SK-N-SH (cell line): ENCODE measurements at regions not wholly inside any gene's neighbourhood (a gene's known extent, or its start where the extent isn't known, plus 50 kb on each side); places are given as distances from the start of the nearest gene placed in this dataset.

Experiments used
- CTCF ChIA-PET: fragments of 300-600, 350-600 bp; formaldehyde crosslinking; extraction: SDS; loops from one replicate; lab custom pipeline; 2021; lab: Yijun Ruan, JAX
- POLR2A ChIA-PET: fragments of 350-600 bp; sonication (Branson Sonifier 250); formaldehyde crosslinking; extraction: SDS; loops from one replicate; lab custom pipeline; 2020; ENCODE audit warnings: antibody characterized with exemption, inconsistent platforms; lab: Yijun Ruan, JAX
- DNase-seq: peaks from one replicate; pipeline ENCODE4 v3.0.0; 2012
- H2AFZ ChIP-seq: fragments of 200-600 bp; sonication (generic); 2 replicates; pipeline ENCODE4 v1.8.1; 2016; ENCODE audit warnings: antibody characterized with exemption, mild to moderate bottlenecking, low read depth
- H3F3A ChIP-seq: fragments of 200-600 bp; sonication (generic); replicated peaks from 2 replicates; pipeline ENCODE3; 2016; ENCODE audit warnings: antibody characterized with exemption, mild to moderate bottlenecking; ENCODE audit not compliant: insufficient read depth
- H3K27ac ChIP-seq, 2 experiments: fragments of 200-500 bp in 1 of 2; fragments of 200-600 bp in 1 of 2; sonication (Bioruptor generic) in 1 of 2; sonication (generic), shearing (Covaris generic) in 1 of 2; 2 replicates each; pipeline versions ENCODE4 v1.5.1 to v1.6.1; 2014 to 2016; ENCODE audit warnings: low read depth in 2 of 2, inconsistent platforms in 1 of 2, low read length in 1 of 2, mild to moderate bottlenecking in 1 of 2, mixed read lengths in 1 of 2
- H3K27me3 ChIP-seq: fragments of 200-600 bp; sonication (generic), shearing (Covaris generic); 2 replicates; pipeline ENCODE4 v1.6.1; 2016; ENCODE audit warnings: mixed run types; ENCODE audit not compliant: insufficient read depth
- H3K36me3 ChIP-seq, 2 experiments: fragments of 200-500 bp in 1 of 2; fragments of 200-600 bp in 1 of 2; sonication (Bioruptor generic) in 1 of 2; sonication (generic) in 1 of 2; replicated peaks in 1 of 2; 2 replicates each; pipeline versions ENCODE3 to v1.5.1; 2014 to 2016; ENCODE audit warnings: low read length in 1 of 2, mild to moderate bottlenecking in 1 of 2; ENCODE audit not compliant: insufficient read depth in 2 of 2, control insufficient read depth in 1 of 2
- H3K4me1 ChIP-seq, 2 experiments: fragments of 200-500 bp in 1 of 2; fragments of 200-600 bp in 1 of 2; sonication (Bioruptor generic) in 1 of 2; sonication (generic), shearing (Covaris generic) in 1 of 2; 2 replicates each; pipeline versions ENCODE4 v1.5.1 to v1.6.1; 2014 to 2016; ENCODE audit warnings: low read depth in 1 of 2, low read length in 1 of 2, mixed run types in 1 of 2; ENCODE audit not compliant: insufficient read depth in 2 of 2, control insufficient read depth in 1 of 2
- H3K4me2 ChIP-seq: fragments of 200-600 bp; sonication (generic), shearing (Covaris generic); 2 replicates; pipeline ENCODE4 v1.6.1; 2017; ENCODE audit warnings: mixed run types
- H3K4me3 ChIP-seq, 2 experiments: fragments of 200-500 bp in 1 of 2; fragments of 200-600 bp in 1 of 2; sonication (Bioruptor generic) in 1 of 2; sonication (generic), shearing (Covaris generic) in 1 of 2; 2 replicates each; pipeline versions ENCODE4 v1.5.1 to v1.8.1; 2014 to 2016; ENCODE audit warnings: low read depth in 2 of 2, inconsistent platforms in 1 of 2, low read length in 1 of 2, mild to moderate bottlenecking in 1 of 2, mixed read lengths in 1 of 2, moderate library complexity in 1 of 2
- H3K79me2 ChIP-seq: fragments of 200-600 bp; sonication (generic); 2 replicates; pipeline ENCODE4 v1.8.1; 2017; ENCODE audit warnings: mild to moderate bottlenecking; ENCODE audit not compliant: insufficient read depth
- H3K9ac ChIP-seq: fragments of 200-600 bp; sonication (generic); 2 replicates; pipeline ENCODE4 v1.6.1; 2017; ENCODE audit warnings: mixed run types
- H3K9me2 ChIP-seq: fragments of 200-600 bp; sonication (generic); 2 replicates; pipeline ENCODE4 v1.6.1; 2017; ENCODE audit warnings: mixed run types
- H3K9me3 ChIP-seq: fragments of 200-600 bp; sonication (generic); 2 replicates; pipeline ENCODE4 v1.6.1; 2017; ENCODE audit warnings: mixed run types, mild to moderate bottlenecking, moderate library complexity
- H4K20me1 ChIP-seq: fragments of 200-600 bp; sonication (generic); 2 replicates; pipeline ENCODE4 v1.6.1; 2017; ENCODE audit warnings: mild to moderate bottlenecking, mixed run types; ENCODE audit not compliant: insufficient read depth
- ELF1 ChIP-seq: IDR thresholded peaks from 2 replicates; pipeline ENCODE4 v1.4.0; 2012
- FOXJ3 ChIP-seq: sonication (generic); formaldehyde crosslinking; IDR thresholded peaks from 2 replicates; pipeline ENCODE4 v1.5.1; 2020; ENCODE audit warnings: mild to moderate bottlenecking, missing genetic modification reagents
- FOXM1 ChIP-seq: IDR thresholded peaks from 2 replicates; pipeline ENCODE4 v1.4.0; 2012; ENCODE audit warnings: low read depth, mild to moderate bottlenecking
- MXI1 ChIP-seq: IDR thresholded peaks from 2 replicates; pipeline ENCODE4 v1.6.1; 2012; ENCODE audit warnings: mild to moderate bottlenecking, low read depth, low read length, improper control_type of control experiment
- NRF1 ChIP-seq: IDR thresholded peaks from 2 replicates; pipeline ENCODE4 v1.6.1; 2012; ENCODE audit warnings: low read depth, mild to moderate bottlenecking, low read length
- RFX5 ChIP-seq: IDR thresholded peaks from 2 replicates; pipeline ENCODE4 v1.6.1; 2012; ENCODE audit warnings: mild to moderate bottlenecking, improper control_type of control experiment, low read length
- RXRA ChIP-seq: IDR thresholded peaks from 2 replicates; pipeline ENCODE4 v1.4.0; 2012; ENCODE audit warnings: low read depth, mild to moderate bottlenecking, borderline replicate concordance
- USF1 ChIP-seq: IDR thresholded peaks from 2 replicates; pipeline ENCODE4 v1.4.0; 2012; ENCODE audit warnings: low read depth, borderline replicate concordance
- YY1 ChIP-seq: IDR thresholded peaks from 2 replicates; pipeline ENCODE4 v1.4.0; 2012; ENCODE audit warnings: low read depth, mild to moderate bottlenecking
- ZBTB33 ChIP-seq: IDR thresholded peaks from 2 replicates; pipeline ENCODE4 v1.4.0; 2012; ENCODE audit warnings: low read depth, borderline replicate concordance
- WGBS: methylation state at CpG from one replicate; pipeline ENCODE4 v1.1.6; 2017; ENCODE audit warnings: low lambda C conversion rate; 5-methylcytosine and 5-hydroxymethylcytosine counted together
- TF ChIP-seq, protein P1 (sequence below): IDR thresholded peaks from 2 replicates; pipeline ENCODE4; 2012

DNA sequence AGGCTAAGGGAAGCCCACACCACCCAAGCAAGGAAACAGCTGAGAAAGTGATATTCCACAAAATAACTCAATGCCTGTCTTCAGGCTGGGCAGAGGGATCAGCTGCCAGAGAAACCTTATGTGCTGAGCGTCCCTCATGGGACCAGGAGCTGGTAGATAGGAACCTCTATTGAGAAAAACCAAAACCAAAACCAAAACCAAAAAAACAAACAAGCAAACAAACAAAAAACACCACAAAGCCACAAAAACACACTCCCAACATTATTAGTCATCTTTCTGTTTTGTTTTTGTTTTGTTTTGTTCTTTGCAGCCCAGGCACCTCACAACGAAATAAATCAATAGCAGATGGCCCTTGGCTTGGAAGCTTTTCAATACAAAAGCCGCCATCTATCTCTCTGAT, 760.8 kb upstream of the CELF2 start:
- POLR2A ChIA-PET: no interaction called here
- no peaks in the 10 kb centered on the region for H3K4me1 ChIP-seq
- no peaks in the 10 kb centered on the region for H3K9me3 ChIP-seq
- no peaks in the 10 kb centered on the region for H3K79me2 ChIP-seq
- H3K4me2 ChIP-seq: no peak overlapping the region
- H3K9me2 ChIP-seq: no peaks in the 10 kb centered on the region
- no peak for DNase-seq
- H3F3A ChIP-seq: no peaks in the 10 kb centered on the region
- H3K27me3 ChIP-seq: no peaks in the 10 kb centered on the region
- H3K27ac ChIP-seq: no peak overlapping the region
- H3K36me3 ChIP-seq: no peaks in the 10 kb centered on the region
- H2AFZ ChIP-seq: no peak overlapping the region
- H3K9ac ChIP-seq: no peak overlapping the region
- TF ChIP-seq ELF1 (no peak), YY1 (no peak), RXRA (no peak), FOXJ3 (no peak), MXI1 (no peak), NRF1 (no peak), RFX5 (no peak), ZBTB33 (no peak)
- TF ChIP-seq, protein P1, sequence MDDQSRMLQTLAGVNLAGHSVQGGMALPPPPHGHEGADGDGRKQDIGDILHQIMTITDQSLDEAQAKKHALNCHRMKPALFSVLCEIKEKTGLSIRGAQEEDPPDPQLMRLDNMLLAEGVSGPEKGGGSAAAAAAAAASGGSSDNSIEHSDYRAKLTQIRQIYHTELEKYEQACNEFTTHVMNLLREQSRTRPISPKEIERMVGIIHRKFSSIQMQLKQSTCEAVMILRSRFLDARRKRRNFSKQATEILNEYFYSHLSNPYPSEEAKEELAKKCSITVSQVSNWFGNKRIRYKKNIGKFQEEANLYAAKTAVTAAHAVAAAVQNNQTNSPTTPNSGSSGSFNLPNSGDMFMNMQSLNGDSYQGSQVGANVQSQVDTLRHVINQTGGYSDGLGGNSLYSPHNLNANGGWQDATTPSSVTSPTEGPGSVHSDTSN: no peak
- WGBS: 4% methylated on average over 3 of the region's 3 CpGs
- CTCF ChIA-PET: no interaction called here
- H3K4me3 ChIP-seq: no peak overlapping the region; a peak in 1 of 4 replicates
- no peaks in the 10 kb centered on the region for H4K20me1 ChIP-seq

GRCh38 chr10:10259013-10259412, 758.7 kb upstream of the CELF2 start:
- TF ChIP-seq USF1 (no peak), FOXM1 (no peak), NRF1 (no peak), RXRA (no peak)
- TF ChIP-seq, protein P1: no peak

More at GRCh38 chr10:10259013-10259412, 758.7 kb upstream of the CELF2 start:
- Histone ChIP-seq H3K9me2 (no peaks in the 10 kb centered on the region), H3K9ac (no peak overlapping the region), H3K27me3 (no peaks in the 10 kb centered on the region), H3K9me3 (no peaks in the 10 kb centered on the region), H2AFZ (no peak overlapping the region), H4K20me1 (no peaks in the 10 kb centered on the region), H3K79me2 (no peaks in the 10 kb centered on the region), H3K4me3 (no peak overlapping the region), H3F3A (no peaks in the 10 kb centered on the region), H3K36me3 (no peaks in the 10 kb centered on the region), H3K4me2 (no peak overlapping the region), H3K27ac (no peak overlapping the region), H3K4me1 (no peaks in the 10 kb centered on the region)
- ChIA-PET CTCF (no interaction called here), POLR2A (no interaction called here)
- no peak for DNase-seq
- 46% methylated on average over 4 of the region's 4 CpGs for WGBS
